ENCODE measurements at regions not wholly inside any gene's neighbourhood (a gene's known extent, or its start where the extent isn't known, plus 50 kb on each side); places are given as distances from the start of the nearest gene placed in this dataset.

DNA sequence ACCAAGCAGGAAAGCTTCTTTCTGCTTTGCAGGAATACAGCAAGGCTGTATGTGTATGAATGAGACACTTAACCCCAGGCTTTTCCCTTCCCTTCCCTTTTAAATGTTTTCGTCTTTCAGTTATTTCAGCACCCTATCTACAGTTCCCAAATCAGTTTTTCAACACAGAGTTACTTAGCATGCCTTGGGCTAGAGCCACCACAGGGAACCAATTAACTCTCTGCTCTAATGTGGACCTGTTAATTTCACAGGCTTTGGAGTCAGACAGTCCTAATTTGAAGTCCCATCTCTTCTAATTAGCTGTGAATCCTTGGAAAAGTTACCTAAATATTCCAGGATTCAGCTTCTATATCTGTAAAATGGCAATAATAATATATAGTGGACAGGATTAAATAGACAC lies 89.2 kb upstream of the REG3A start:
- no peak for TF ChIP-seq EZH2 (IDR thresholded peaks at IDR 0.05; ENCODE audit: low read length, missing control alignments)
- TF ChIP-seq, protein P1, sequence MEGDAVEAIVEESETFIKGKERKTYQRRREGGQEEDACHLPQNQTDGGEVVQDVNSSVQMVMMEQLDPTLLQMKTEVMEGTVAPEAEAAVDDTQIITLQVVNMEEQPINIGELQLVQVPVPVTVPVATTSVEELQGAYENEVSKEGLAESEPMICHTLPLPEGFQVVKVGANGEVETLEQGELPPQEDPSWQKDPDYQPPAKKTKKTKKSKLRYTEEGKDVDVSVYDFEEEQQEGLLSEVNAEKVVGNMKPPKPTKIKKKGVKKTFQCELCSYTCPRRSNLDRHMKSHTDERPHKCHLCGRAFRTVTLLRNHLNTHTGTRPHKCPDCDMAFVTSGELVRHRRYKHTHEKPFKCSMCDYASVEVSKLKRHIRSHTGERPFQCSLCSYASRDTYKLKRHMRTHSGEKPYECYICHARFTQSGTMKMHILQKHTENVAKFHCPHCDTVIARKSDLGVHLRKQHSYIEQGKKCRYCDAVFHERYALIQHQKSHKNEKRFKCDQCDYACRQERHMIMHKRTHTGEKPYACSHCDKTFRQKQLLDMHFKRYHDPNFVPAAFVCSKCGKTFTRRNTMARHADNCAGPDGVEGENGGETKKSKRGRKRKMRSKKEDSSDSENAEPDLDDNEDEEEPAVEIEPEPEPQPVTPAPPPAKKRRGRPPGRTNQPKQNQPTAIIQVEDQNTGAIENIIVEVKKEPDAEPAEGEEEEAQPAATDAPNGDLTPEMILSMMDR (conservative IDR thresholded peaks at IDR 0.05 in 1 of 2, IDR thresholded peaks at IDR 0.05 in 1 of 2; ENCODE audit: low read depth in 1 of 2, low read length in 2 of 2), result no peak
